AG04450 (cell line): ENCODE measurements at regions not wholly inside any gene's neighbourhood (a gene's known extent, or its start where the extent isn't known, plus 50 kb on each side); places are given as distances from the start of the nearest gene placed in this dataset.

Source experiments
- CTCF ChIA-PET: fragments of 300-600, 350-600 bp; formaldehyde crosslinking; extraction: SDS; loops from one replicate; lab custom pipeline; 2022; ENCODE audit warnings: antibody characterized with exemption, inconsistent platforms; lab: Charles Lee
- POLR2A ChIA-PET: fragments of 350-600 bp; formaldehyde crosslinking; extraction: SDS; loops from one replicate; lab custom pipeline; 2021; ENCODE audit warnings: antibody characterized with exemption, inconsistent platforms; lab: Yijun Ruan, JAX
- DNase-seq: peaks from one replicate; pipeline ENCODE4 v3.0.0-alpha.2; 2011; ENCODE audit warnings: low read depth, low spot score
- H3K27ac ChIP-seq: one replicate; pipeline ENCODE4 v1.5.1; 2012; ENCODE audit warnings: low read depth, low read length, control low read depth
- H3K27me3 ChIP-seq: one replicate; pipeline ENCODE4 v1.6.0; 2012; ENCODE audit warnings: low read length; ENCODE audit not compliant: control insufficient read depth, insufficient read depth
- H3K4me3 ChIP-seq: 2 replicates; pipeline ENCODE4 v1.5.1; 2011; ENCODE audit warnings: mild to moderate bottlenecking, low read depth, low read length, control low read depth
- H3K9me3 ChIP-seq: 2 replicates; pipeline ENCODE4 v1.5.1; 2012; ENCODE audit warnings: low read length; ENCODE audit not compliant: control insufficient read depth, insufficient read depth
- CTCF ChIP-seq: IDR thresholded peaks from 2 replicates; pipeline ENCODE4 v1.5.1; 2011; ENCODE audit warnings: low read depth, low read length, control low read depth, inconsistent platforms

- no peak for DNase-seq
- no peak overlapping the region for H3K4me3 ChIP-seq
- POLR2A ChIA-PET: no interaction called here
- H3K27me3 ChIP-seq: peaks cover 5% of the 10 kb centered on the region
- H3K9me3 ChIP-seq: no peaks in the 10 kb centered on the region
- no peak for TF ChIP-seq CTCF
- CTCF ChIA-PET: no interaction called here
- no peak overlapping the region for H3K27ac ChIP-seq
These were observed 119.5 kb upstream of the UNC5B start for GRCh38 chr10:71092812-71093401.

GRCh38 chr10:71093531-71093930 lies 118.8 kb upstream of the UNC5B start:
- CTCF ChIA-PET: no interaction called here
- no peak for TF ChIP-seq CTCF
- H3K27ac ChIP-seq: no peak overlapping the region

GRCh38 chr10:71094712-71095390 lies 117.5 kb upstream of the UNC5B start:
- ChIA-PET CTCF (no interaction called here), POLR2A (no interaction called here)
- DNase-seq: no peak
- H3K9me3 ChIP-seq: no peaks in the 10 kb centered on the region
- H3K4me3 ChIP-seq: no peak overlapping the region
- H3K27me3 ChIP-seq: peaks cover 11% of the 10 kb centered on the region
- no peak for TF ChIP-seq CTCF
- H3K27ac ChIP-seq: no peak overlapping the region

More at GRCh38 chr10:71093531-71093930, 118.8 kb upstream of the UNC5B start:
- POLR2A ChIA-PET: no interaction called here
- Histone ChIP-seq H3K27me3 (peaks cover 7% of the 10 kb centered on the region), H3K9me3 (no peaks in the 10 kb centered on the region), H3K4me3 (no peak overlapping the region)
- DNase-seq: no peak

- POLR2A ChIA-PET: no interaction called here
- no peak overlapping the region for H3K4me3 ChIP-seq
These were observed 112.5 kb upstream of the UNC5B start for GRCh38 chr10:71099731-71100361.

More at GRCh38 chr10:71099731-71100361, 112.5 kb upstream of the UNC5B start:
- DNase-seq: no peak
- Histone ChIP-seq H3K27ac (no peak overlapping the region), H3K27me3 (peaks cover 9% of the 10 kb centered on the region), H3K9me3 (no peaks in the 10 kb centered on the region)
- no peak for TF ChIP-seq CTCF
- CTCF ChIA-PET: no interaction called here
